HG03565 (cell line): ENCODE measurements at regions not wholly inside any gene's neighbourhood (a gene's known extent, or its start where the extent isn't known, plus 50 kb on each side); places are given as distances from the start of the nearest gene placed in this dataset.
A peak's percentile ranks its signal among the peaks of the same experiment; 100 is the strongest.
"Not testable (repeated sequence)": the region's sequence is repeated elsewhere in the genome, so short reads cannot be mapped to it uniquely, and the experiment has no call there.

Source experiments
- ATAC-seq: cut with Tn5 transposase; IDR thresholded peaks from one replicate; pipeline ENCODE4 v1.9.1; 2021; ENCODE audit warnings: mild to moderate bottlenecking, moderate library complexity; ENCODE audit not compliant: unreplicated experiment

GRCh38 chr1:58836408-58836807 is 52.6 kb upstream of the JUN start:
- ATAC-seq = no peak

- no peak for ATAC-seq
Observed at GRCh38 chr1:58837886-58838285, 54.0 kb upstream of the JUN start.

- no peak for ATAC-seq
Observed at GRCh38 chr1:58839147-58839795, 55.4 kb upstream of the JUN start.

GRCh38 chr1:58839846-58840835 is 56.3 kb upstream of the JUN start:
- ATAC-seq = no peak

- no peak for ATAC-seq
Observed at GRCh38 chr1:58841455-58841854, 57.6 kb upstream of the JUN start.

- no peak for ATAC-seq
Observed at GRCh38 chr1:58842941-58843340, 59.1 kb upstream of the JUN start.

- no peak for ATAC-seq
Observed at GRCh38 chr1:58844176-58844575, 60.3 kb upstream of the JUN start.

GRCh38 chr1:58845942-58846341 is 62.1 kb upstream of the JUN start:
- no peak for ATAC-seq

GRCh38 chr1:58848818-58849411 is 65.1 kb upstream of the JUN start:
- ATAC-seq = no peak

- no peak for ATAC-seq
Observed at GRCh38 chr1:58849551-58849950, 65.7 kb upstream of the JUN start.

- no peak for ATAC-seq
Observed at GRCh38 chr1:58850636-58851035, 66.8 kb upstream of the JUN start.

GRCh38 chr1:58852731-58853485 is 69.1 kb upstream of the JUN start:
- no peak for ATAC-seq

GRCh38 chr1:58854576-58854975 is 70.7 kb upstream of the JUN start:
- no peak for ATAC-seq

GRCh38 chr1:58855274-58856165 is 71.7 kb upstream of the JUN start:
- no peak for ATAC-seq

- not testable (repeated sequence) for ATAC-seq
Observed at GRCh38 chr1:58856281-58856680, 72.4 kb upstream of the JUN start.

GRCh38 chr1:58857680-58858673 is 74.1 kb upstream of the JUN start:
- peak; percentile 67 for ATAC-seq

- no peak for ATAC-seq
Observed at GRCh38 chr1:58859769-58860485, 76.1 kb upstream of the JUN start.

GRCh38 chr1:58861076-58861475 is 77.2 kb upstream of the JUN start:
- ATAC-seq = no peak
